GM21717 (cell line): ENCODE measurements at regions not wholly inside any gene's neighbourhood (a gene's known extent, or its start where the extent isn't known, plus 50 kb on each side); places are given as distances from the start of the nearest gene placed in this dataset.
"Not testable (repeated sequence)": the region's sequence is repeated elsewhere in the genome, so short reads cannot be mapped to it uniquely, and the experiment has no call there.

Experiments used
- ATAC-seq: cut with Tn5 transposase; IDR thresholded peaks from one replicate; pipeline ENCODE4 v1.9.1; 2021; ENCODE audit warnings: mild to moderate bottlenecking, moderate library complexity; ENCODE audit not compliant: unreplicated experiment

- no peak for ATAC-seq
These were observed 752.7 kb downstream of the KCNA4 start for GRCh38 chr11:29263971-29264682.

- ATAC-seq = no peak
These were observed 755.0 kb downstream of the KCNA4 start for GRCh38 chr11:29261831-29262230.

GRCh38 chr11:29260939-29261705 is 755.7 kb downstream of the KCNA4 start:
- ATAC-seq = no peak

- ATAC-seq = no peak
These were observed 758.4 kb downstream of the KCNA4 start for GRCh38 chr11:29258411-29258810.

- peak; percentile 45 for ATAC-seq
These were observed 760.2 kb downstream of the KCNA4 start for GRCh38 chr11:29256580-29256979.

GRCh38 chr11:29255401-29255800 is 761.4 kb downstream of the KCNA4 start:
- no peak for ATAC-seq

- peak; percentile 91 for ATAC-seq
These were observed 765.1 kb downstream of the KCNA4 start for GRCh38 chr11:29251738-29252137.

GRCh38 chr11:29249713-29250112 is 767.1 kb downstream of the KCNA4 start:
- ATAC-seq = no peak

- ATAC-seq = no peak
These were observed 772.5 kb downstream of the KCNA4 start for GRCh38 chr11:29244355-29244754.

- no peak for ATAC-seq
These were observed 773.2 kb downstream of the KCNA4 start for GRCh38 chr11:29243616-29244015.

GRCh38 chr11:29231991-29232390 is 784.8 kb downstream of the KCNA4 start:
- ATAC-seq = no peak

GRCh38 chr11:29231586-29231985 is 785.2 kb downstream of the KCNA4 start:
- no peak for ATAC-seq

GRCh38 chr11:29227811-29228210 is 789.0 kb downstream of the KCNA4 start:
- ATAC-seq = no peak

- ATAC-seq = no peak
These were observed 792.0 kb downstream of the KCNA4 start for GRCh38 chr11:29224739-29225384.

- ATAC-seq = not testable (repeated sequence)
These were observed 797.3 kb downstream of the KCNA4 start for GRCh38 chr11:29219531-29219930.

- no peak for ATAC-seq
These were observed 798.9 kb downstream of the KCNA4 start for GRCh38 chr11:29217901-29218300.

GRCh38 chr11:29214833-29215232 is 802.0 kb downstream of the KCNA4 start:
- ATAC-seq = no peak

- no peak for ATAC-seq
These were observed 805.6 kb downstream of the KCNA4 start for GRCh38 chr11:29211202-29211601.

- ATAC-seq = no peak
These were observed 806.4 kb downstream of the KCNA4 start for GRCh38 chr11:29210426-29210825.

GRCh38 chr11:29208117-29208516 is 808.7 kb downstream of the KCNA4 start:
- no peak for ATAC-seq

GRCh38 chr11:29200791-29201562 is 815.9 kb downstream of the KCNA4 start:
- ATAC-seq = no peak
